Cardiac fibroblast (primary cell): ENCODE measurements at regions not wholly inside any gene's neighbourhood (a gene's known extent, or its start where the extent isn't known, plus 50 kb on each side); places are given as distances from the start of the nearest gene placed in this dataset.

Experiments
- DNase-seq, 2 donors: peaks; one replicate each; pipeline versions ENCODE4 v3.0.0 to v3.0.0-alpha.2; 2010; ENCODE audit warnings: low read depth in 2 of 2
- H3K4me3 ChIP-seq, 2 donors: replicated peaks in 1 of 2; 1 replicate in 1 of 2; 2 replicates in 1 of 2; pipeline ENCODE4 v1.5.1; 2011; ENCODE audit warnings: low read depth in 2 of 2, low read length in 2 of 2, mild to moderate bottlenecking in 2 of 2, moderate library complexity in 1 of 2
- TF ChIP-seq, protein P1 (sequence below): IDR thresholded peaks from one replicate; pipeline ENCODE4 v1.5.1; 2011; ENCODE audit warnings: low read depth, mild to moderate bottlenecking, low read length, inconsistent platforms

- no peak for DNase-seq
- TF ChIP-seq, protein P1, sequence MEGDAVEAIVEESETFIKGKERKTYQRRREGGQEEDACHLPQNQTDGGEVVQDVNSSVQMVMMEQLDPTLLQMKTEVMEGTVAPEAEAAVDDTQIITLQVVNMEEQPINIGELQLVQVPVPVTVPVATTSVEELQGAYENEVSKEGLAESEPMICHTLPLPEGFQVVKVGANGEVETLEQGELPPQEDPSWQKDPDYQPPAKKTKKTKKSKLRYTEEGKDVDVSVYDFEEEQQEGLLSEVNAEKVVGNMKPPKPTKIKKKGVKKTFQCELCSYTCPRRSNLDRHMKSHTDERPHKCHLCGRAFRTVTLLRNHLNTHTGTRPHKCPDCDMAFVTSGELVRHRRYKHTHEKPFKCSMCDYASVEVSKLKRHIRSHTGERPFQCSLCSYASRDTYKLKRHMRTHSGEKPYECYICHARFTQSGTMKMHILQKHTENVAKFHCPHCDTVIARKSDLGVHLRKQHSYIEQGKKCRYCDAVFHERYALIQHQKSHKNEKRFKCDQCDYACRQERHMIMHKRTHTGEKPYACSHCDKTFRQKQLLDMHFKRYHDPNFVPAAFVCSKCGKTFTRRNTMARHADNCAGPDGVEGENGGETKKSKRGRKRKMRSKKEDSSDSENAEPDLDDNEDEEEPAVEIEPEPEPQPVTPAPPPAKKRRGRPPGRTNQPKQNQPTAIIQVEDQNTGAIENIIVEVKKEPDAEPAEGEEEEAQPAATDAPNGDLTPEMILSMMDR = no peak
- no peak overlapping the region for H3K4me3 ChIP-seq
These were observed 220.1 kb downstream of the BCAS1 start for GRCh38 chr20:53850319-53850718.

DNA sequence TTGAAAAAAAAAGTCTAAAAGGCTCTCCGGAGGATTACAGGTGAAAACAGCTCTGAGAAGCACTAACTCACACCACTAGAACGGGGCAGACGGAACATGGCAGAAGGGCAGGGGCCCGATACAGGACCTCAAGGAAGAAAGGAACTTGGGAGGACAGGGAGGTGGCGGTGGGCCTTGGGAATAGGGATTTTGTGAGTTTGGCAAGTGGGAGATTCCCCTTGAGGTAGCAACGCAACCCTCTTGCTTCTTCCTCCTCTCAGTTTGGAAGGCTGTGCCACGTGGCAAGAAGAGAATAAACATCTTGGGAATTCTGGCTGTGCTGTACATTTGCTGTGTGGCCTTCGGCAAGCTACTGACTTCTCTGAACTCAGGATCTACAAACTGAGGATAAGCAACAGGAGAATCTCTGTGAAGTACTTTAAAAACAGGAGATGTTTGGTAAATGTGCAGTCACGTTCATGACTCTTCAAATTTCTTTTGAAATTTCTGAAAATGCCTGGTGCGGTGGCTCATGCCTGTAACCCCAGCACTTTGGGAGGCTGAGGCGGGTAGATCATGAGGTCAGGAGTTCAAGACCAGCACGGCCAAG lies 220.8 kb downstream of the BCAS1 start:
- DNase-seq = no peak
- no peak overlapping the region for H3K4me3 ChIP-seq
- TF ChIP-seq, protein P1 = no peak

- TF ChIP-seq, protein P1 = no peak
- H3K4me3 ChIP-seq = no peak overlapping the region
- no peak for DNase-seq
These were observed 222.1 kb downstream of the BCAS1 start for GRCh38 chr20:53848304-53848703.

DNA sequence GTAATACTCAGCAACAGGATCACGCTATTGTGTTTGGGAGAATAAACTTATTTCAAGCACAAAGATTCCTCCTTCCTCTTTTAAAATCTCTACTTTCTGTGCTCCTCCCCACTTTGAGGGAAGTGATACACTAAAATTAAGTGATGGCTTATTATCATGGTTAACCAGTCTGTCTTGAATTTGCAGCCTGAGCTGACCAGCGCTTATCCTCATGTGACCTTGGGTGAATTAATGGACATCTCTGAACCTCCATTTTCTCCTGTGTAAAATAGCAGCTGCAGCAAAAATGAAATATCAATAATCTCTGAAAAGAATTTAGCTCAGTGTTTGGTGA lies 222.6 kb downstream of the BCAS1 start:
- TF ChIP-seq, protein P1 = no peak
- no peak for DNase-seq
- no peak overlapping the region for H3K4me3 ChIP-seq

GRCh38 chr20:53847139-53847836 lies 223.1 kb downstream of the BCAS1 start:
- no peak for DNase-seq
- H3K4me3 ChIP-seq = no peak overlapping the region

GRCh38 chr20:53846640-53847039 lies 223.8 kb downstream of the BCAS1 start:
- no peak overlapping the region for H3K4me3 ChIP-seq
- DNase-seq = no peak
- TF ChIP-seq, protein P1 = no peak

More at GRCh38 chr20:53847139-53847836, 223.1 kb downstream of the BCAS1 start:
- TF ChIP-seq, protein P1 = no peak
